Jurkat, Clone E6-1 (cell line): ENCODE measurements at regions not wholly inside any gene's neighbourhood (a gene's known extent, or its start where the extent isn't known, plus 50 kb on each side); places are given as distances from the start of the nearest gene placed in this dataset.
A peak's percentile ranks its signal among the peaks of the same experiment; 100 is the strongest.

Source experiments
- DNase-seq: peaks from one replicate; pipeline ENCODE4 v3.0.0-alpha.2; 2011; ENCODE audit warnings: low read depth, low spot score
- H3K4me3 ChIP-seq: 2 replicates; pipeline ENCODE4 v1.5.1; 2011; ENCODE audit warnings: mild to moderate bottlenecking, low read length, control low read depth, moderate library complexity

- DNase-seq: no peak
- H3K4me3 ChIP-seq: no peak overlapping the region
Measured at GRCh38 chr15:38614621-38615020, 50.0 kb upstream of the RASGRP1 start.

DNA sequence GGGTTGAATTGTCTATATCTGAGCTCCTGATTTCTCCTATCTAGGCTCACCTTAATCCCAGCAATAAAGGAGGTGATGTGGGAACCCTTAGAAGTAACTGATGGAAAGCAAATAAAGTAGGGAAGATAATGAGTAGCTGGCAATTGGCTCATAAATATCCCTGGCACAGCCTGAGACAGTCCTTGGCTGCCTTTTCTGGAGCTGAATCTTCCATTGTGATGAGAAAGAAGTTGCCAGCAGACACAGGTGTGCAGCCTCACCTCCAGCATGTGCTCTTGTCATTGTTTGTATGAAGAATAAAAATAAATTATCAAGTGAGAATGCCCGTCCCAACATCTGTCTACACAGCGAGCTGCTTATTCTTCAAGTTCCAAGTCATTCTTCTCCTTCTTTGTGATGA, 53.2 kb upstream of the RASGRP1 start:
- DNase-seq: no peak
- no peak overlapping the region for H3K4me3 ChIP-seq

DNA sequence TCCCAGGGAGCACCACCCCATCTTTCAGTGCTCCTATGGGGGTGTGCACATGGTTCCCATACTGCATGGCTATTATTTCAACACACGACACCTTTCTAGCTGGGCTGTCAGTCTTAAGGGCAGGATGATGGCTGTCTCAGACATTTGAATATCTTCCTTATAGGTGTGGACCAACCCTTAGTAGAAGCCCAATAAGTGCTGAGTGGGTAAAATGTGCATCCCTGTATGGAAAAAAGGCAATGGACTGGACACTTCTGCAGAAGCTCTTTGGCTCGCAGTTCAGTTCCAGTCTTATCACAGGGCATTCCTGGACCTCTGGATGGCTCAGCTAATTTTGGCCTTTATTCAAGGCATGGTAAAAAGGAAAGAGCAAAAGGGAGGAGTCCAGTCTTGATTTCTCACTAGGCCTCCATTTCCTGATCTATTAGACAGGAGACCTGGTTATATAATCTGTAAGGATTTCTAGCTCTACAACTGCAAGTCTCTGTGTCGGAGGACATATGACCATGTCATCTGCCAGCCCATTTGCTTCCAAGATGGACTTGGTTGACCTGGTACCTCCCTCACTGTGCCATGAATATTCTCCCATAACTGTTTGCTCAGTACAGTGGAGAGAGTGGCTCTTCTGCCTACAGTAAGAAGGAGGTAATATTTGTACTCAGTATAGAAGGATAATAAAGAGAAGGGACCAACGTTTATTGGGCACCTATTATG, 53.8 kb upstream of the RASGRP1 start:
- no peak for DNase-seq
- no peak overlapping the region for H3K4me3 ChIP-seq

- no peak overlapping the region for H3K4me3 ChIP-seq
- DNase-seq: no peak
Measured at GRCh38 chr15:38620098-38620497, 55.5 kb upstream of the RASGRP1 start.

GRCh38 chr15:38620851-38621594, 56.4 kb upstream of the RASGRP1 start:
- no peak for DNase-seq
- no peak overlapping the region for H3K4me3 ChIP-seq

DNA sequence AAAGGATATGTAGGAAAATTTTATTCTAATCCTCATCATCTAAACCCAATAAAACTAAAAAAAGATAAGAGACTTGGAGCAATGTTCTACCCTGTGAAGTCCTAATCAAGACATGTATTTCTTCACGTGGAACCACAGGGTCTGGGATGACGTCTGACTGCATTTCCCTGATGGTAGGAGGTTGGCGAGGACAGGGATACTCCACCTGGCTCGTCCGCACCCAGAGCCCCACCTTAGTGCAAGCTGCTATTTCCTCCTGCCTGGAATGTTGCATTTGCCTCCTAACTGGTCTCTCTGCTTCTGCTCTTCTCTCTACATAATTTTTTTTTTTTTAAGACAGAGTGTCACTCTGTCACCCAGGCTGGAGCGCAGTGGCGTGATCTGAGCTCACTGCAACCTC, 57.7 kb upstream of the RASGRP1 start:
- no peak for DNase-seq
- no peak overlapping the region for H3K4me3 ChIP-seq

- DNase-seq: no peak
- no peak overlapping the region for H3K4me3 ChIP-seq
Measured at GRCh38 chr15:38622908-38623307, 58.3 kb upstream of the RASGRP1 start.

DNA sequence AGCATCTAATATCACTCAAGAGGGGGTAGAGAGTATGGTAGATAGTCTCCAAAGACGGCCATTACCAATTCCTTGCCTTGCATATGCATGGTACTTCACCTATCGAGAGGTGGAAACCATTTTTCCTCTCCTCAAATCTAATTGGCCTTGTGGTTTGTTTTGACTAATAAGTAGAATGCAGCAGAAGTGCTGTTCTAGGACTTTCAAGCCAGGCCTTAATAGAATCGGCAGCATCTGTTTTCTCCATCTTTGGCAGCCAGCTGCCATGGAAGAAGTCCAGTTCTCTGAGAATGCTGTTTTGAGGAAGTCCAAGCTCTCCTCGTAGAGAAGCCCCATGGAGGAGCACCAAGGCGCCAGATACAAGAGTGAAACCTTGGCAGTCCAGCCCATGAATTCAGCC, 59.1 kb upstream of the RASGRP1 start:
- no peak for DNase-seq
- no peak overlapping the region for H3K4me3 ChIP-seq

DNA sequence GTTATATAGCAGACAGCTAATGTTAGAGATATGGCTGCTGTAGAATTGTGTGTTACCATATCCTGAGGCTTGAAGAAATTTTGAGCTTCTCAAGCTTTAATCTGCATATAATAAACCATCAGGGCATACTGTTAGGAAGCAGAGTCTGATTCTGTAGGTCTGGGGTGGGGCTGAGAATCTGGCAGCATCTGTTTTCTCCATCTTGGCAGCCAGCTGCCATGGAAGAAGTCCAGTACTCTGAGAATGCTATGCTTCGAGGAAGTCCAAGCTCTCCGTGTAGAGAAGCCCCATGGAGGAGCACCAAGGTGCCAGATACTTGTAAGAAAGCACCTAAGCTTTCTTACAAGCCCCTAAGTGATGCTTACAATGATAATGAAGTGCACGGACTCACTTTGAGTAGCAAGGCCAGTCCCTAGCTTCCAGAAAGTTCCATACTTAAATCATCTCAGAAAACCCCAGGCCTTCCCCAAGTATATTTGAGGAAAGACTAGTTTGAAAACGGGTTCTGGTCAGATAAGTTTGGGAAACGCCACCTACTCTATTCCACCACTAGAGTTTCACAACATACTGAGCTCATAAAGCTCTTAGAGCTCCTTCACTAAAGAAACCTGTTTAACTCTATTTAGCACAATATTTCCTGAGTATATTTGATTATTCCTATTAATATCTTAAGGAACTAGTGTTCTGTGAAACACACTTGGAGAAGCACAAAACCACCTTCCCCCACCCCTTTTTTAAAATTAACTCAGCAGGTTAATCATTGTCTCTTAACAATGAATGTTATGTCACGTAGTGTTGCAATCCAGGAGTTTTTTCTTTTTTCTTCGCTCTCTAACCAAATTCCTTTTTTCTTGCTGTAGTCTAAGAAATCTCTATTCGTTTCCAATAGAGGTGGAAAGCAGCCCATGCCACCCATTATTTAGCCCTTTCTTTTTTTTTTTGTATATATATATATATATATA, 59.9 kb upstream of the RASGRP1 start:
- DNase-seq: no peak
- no peak overlapping the region for H3K4me3 ChIP-seq

- DNase-seq: no peak
- no peak overlapping the region for H3K4me3 ChIP-seq
Measured at GRCh38 chr15:38625886-38626285, 61.3 kb upstream of the RASGRP1 start.

- DNase-seq: no peak
- no peak overlapping the region for H3K4me3 ChIP-seq
Measured at GRCh38 chr15:38626443-38627050, 61.9 kb upstream of the RASGRP1 start.

DNA sequence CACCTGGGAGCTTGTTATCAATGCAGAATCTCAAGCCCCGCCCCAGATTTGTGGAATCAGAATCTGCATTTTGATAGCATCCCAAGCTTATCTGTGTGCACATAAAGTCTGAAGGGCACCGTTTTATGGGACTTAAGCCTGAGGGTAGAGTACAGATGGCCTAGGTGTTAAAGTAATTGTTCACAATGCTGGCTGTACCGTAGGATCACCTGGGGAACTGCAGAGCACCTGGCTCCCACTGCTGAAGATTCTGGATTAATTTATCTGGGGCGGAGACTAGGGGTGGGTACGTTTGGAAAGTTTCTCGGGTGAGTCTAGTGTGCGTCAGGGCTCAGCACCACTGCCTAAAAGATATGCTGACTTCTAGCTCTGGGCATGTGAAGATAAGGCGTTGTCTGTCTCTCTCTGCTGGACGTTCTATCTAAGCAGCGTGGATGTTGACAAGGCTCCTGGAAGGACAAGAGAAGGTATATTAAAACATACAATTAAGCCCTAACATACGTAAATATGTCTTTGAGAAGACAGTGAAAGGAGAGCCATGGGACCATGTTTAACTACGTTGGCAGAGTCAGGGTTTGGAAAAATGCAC, 63.2 kb upstream of the RASGRP1 start:
- no peak for DNase-seq
- H3K4me3 ChIP-seq: no peak overlapping the region

DNA sequence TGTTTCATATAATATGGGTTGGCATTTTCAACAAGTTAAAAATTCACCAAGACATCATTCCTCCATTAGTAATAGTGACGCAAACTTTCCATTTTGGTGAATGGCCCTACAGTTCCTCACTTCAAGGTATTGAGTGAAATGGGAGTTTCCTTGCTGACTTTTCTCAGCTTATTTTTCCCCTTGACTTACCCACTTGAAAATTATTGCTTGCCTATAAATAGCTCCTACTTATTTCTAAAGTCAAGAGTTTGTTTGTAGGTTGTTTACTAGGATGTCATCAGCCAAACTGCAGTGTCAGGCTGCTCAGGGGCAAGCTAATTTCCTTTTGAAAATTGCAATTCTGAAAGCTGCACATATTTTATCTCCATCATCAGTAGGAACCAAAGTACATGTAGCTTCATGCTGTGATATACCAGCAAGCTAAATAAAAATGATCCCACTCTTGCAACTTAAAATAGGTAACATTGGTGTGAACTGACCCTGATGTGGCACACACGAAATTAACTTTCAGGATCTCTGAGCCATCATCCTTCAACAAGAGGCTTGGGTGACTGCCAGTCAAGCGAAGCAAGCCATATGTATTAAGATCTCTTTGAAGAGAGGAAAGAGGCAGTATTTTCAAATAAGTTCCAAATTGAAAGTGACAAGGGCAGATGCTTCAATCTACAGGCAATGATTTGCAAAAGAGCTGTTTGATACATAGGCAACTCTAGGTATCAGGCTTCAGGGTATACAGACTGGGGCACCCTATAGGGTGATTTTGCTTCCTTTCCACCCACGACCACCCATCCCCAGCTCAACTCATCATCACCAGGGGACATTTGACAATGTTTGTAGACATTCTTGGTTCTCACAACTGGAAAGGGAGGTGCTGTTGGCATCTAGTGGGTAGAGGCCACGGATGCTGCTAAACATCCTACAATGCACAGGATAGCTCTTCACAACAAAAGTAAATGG, 66.8 kb upstream of the RASGRP1 start:
- peak; percentile 33 for DNase-seq
- no peak overlapping the region for H3K4me3 ChIP-seq

GRCh38 chr15:38635170-38635569, 70.6 kb upstream of the RASGRP1 start:
- DNase-seq: no peak
- H3K4me3 ChIP-seq: no peak overlapping the region

DNA sequence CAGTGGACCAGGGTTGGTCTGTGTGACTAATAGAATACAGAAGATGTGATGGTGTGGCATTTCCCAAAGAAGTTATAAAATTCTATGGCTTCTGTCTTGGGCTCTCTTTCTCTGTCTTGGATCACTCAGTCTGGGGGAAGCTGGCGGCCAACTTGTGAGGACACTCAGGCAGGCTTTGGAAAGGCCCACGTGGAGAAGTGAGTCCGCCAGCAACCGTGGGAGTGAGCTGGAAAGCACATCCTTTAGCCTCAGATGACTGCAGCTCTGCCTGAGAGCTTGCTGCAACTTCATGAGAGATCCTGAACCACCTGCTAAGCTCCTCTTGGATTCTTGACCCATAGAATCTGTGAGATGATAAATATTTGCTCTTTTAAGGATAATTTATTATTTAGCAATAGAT, 72.0 kb upstream of the RASGRP1 start:
- DNase-seq: no peak
- H3K4me3 ChIP-seq: no peak overlapping the region

- no peak for DNase-seq
- no peak overlapping the region for H3K4me3 ChIP-seq
Measured at GRCh38 chr15:38638126-38638525, 73.5 kb upstream of the RASGRP1 start.

- peak; percentile 100 for DNase-seq
- no peak overlapping the region for H3K4me3 ChIP-seq
Measured at GRCh38 chr15:38638811-38639210, 74.2 kb upstream of the RASGRP1 start.

DNA sequence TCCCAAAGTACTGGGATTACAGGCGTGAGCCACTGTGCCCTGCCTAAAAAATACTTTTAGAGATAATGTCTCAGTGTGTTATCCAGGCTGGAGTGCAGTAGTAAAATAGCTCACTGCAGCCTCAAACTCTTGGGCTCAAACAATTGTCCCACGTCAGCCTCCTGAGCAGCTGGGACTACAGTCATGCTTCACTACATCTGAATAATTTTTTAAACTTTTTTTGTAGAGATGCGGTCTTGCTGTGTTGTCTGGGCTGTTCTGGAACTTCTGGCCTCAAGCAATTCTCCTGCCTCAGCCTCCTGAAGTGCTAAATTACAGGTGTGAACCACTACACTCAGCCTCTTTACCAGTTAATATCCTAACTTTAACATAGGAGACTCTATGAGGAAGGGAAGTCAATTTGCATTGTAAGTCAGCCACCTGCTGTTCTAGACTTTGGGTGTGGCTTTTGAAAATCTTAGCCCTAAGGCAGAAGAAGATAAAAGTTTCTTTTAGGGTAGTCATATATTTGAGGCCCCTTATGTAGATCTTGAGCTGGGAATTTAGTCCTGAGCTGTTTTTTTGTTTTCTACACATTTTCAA, 78.2 kb upstream of the RASGRP1 start:
- no peak overlapping the region for H3K4me3 ChIP-seq
- peak; percentile 72 for DNase-seq
